Fibroblast of skin of left quadriceps (primary cell): ENCODE measurements at regions not wholly inside any gene's neighbourhood (a gene's known extent, or its start where the extent isn't known, plus 50 kb on each side); places are given as distances from the start of the nearest gene placed in this dataset.
A peak's percentile ranks its signal among the peaks of the same experiment; 100 is the strongest.

ENCODE experiments used
- DNase-seq, 2 experiments: peaks; one replicate each; pipeline ENCODE4 v3.0.0-alpha.2; 2013; ENCODE audit warnings: low read depth in 2 of 2

GRCh38 chr16:66266436-66267291 lies 99.8 kb upstream of the CDH5 start:
- peak; percentile 96 for DNase-seq

GRCh38 chr16:66265556-66266141 lies 100.8 kb upstream of the CDH5 start:
- DNase-seq: no peak

- no peak for DNase-seq
Observed at GRCh38 chr16:66265048-66265415, 101.5 kb upstream of the CDH5 start.

- no peak for DNase-seq
Observed at GRCh38 chr16:66264311-66265047, 102.0 kb upstream of the CDH5 start.

- DNase-seq: no peak
Observed at GRCh38 chr16:66263973-66264310, 102.5 kb upstream of the CDH5 start.

GRCh38 chr16:66263168-66263972 lies 103.1 kb upstream of the CDH5 start:
- DNase-seq: no peak

- DNase-seq: no peak
Observed at GRCh38 chr16:66262253-66263167, 104.0 kb upstream of the CDH5 start.

- no peak for DNase-seq
Observed at GRCh38 chr16:66261826-66262225, 104.7 kb upstream of the CDH5 start.

GRCh38 chr16:66260522-66261254 lies 105.8 kb upstream of the CDH5 start:
- DNase-seq: no peak

GRCh38 chr16:66258916-66259845 lies 107.3 kb upstream of the CDH5 start:
- DNase-seq: no peak

- no peak for DNase-seq
Observed at GRCh38 chr16:66256919-66257318, 109.6 kb upstream of the CDH5 start.

GRCh38 chr16:66255647-66256046 lies 110.8 kb upstream of the CDH5 start:
- no peak for DNase-seq

- DNase-seq: no peak
Observed at GRCh38 chr16:66254751-66255150, 111.7 kb upstream of the CDH5 start.

- no peak for DNase-seq
Observed at GRCh38 chr16:66254106-66254505, 112.4 kb upstream of the CDH5 start.

- DNase-seq: no peak
Observed at GRCh38 chr16:66251476-66252160, 114.9 kb upstream of the CDH5 start.

- no peak for DNase-seq
Observed at GRCh38 chr16:66250686-66251431, 115.6 kb upstream of the CDH5 start.

- DNase-seq: peak in 1 of 2 experiments; percentile 40
Observed at GRCh38 chr16:66247516-66248481, 118.7 kb upstream of the CDH5 start.
